ENCODE measurements at regions not wholly inside any gene's neighbourhood (a gene's known extent, or its start where the extent isn't known, plus 50 kb on each side); places are given as distances from the start of the nearest gene placed in this dataset.

DNA sequence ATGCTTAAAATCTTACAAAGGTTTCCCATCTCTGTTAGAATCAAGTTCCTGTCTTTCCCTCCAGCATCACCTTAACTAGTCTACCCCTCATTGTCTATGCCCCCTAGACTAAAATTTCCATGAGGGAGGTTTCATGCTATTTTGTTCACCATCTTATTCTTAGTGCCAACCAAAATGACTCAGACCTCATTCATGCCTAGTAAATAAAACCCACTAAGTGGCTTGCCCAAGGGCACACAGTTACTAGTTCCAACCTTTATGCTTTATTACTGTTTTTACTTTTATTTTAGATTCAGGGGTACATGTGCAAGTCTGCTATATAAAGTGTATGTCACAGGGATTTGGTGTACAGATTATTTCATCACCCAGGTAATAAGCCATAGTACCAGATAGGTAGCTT is 469.1 kb upstream of the FAT3 start:
- no peaks in the 10 kb centered on the region for H3K4me1 ChIP-seq (ENCODE audit: control insufficient read depth, low read length)
- H3K9me2 ChIP-seq (replicated peaks; ENCODE audit: control insufficient read depth, low read length) = no peaks in the 10 kb centered on the region
- no peaks in the 10 kb centered on the region for H3K36me3 ChIP-seq (ENCODE audit: control insufficient read depth, low read length)
- H4K20me1 ChIP-seq (ENCODE audit: control insufficient read depth, insufficient read depth, low read depth, low read length) = no peaks in the 10 kb centered on the region
- H3K4me2 ChIP-seq (ENCODE audit: low read length) = no peak overlapping the region
- no peak for TF ChIP-seq EZH2phosphoT487 (IDR thresholded peaks at IDR 0.05; ENCODE audit: borderline replicate concordance, low read length)
- TF ChIP-seq, protein P1, sequence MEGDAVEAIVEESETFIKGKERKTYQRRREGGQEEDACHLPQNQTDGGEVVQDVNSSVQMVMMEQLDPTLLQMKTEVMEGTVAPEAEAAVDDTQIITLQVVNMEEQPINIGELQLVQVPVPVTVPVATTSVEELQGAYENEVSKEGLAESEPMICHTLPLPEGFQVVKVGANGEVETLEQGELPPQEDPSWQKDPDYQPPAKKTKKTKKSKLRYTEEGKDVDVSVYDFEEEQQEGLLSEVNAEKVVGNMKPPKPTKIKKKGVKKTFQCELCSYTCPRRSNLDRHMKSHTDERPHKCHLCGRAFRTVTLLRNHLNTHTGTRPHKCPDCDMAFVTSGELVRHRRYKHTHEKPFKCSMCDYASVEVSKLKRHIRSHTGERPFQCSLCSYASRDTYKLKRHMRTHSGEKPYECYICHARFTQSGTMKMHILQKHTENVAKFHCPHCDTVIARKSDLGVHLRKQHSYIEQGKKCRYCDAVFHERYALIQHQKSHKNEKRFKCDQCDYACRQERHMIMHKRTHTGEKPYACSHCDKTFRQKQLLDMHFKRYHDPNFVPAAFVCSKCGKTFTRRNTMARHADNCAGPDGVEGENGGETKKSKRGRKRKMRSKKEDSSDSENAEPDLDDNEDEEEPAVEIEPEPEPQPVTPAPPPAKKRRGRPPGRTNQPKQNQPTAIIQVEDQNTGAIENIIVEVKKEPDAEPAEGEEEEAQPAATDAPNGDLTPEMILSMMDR (IDR thresholded peaks at IDR 0.05; ENCODE audit: low read depth, low read length, poor library complexity, severe bottlenecking) = no peak
- H3F3A ChIP-seq (ENCODE audit: control insufficient read depth, insufficient read depth) = no peaks in the 10 kb centered on the region
- no peaks in the 10 kb centered on the region for H3K27me3 ChIP-seq (ENCODE audit: control insufficient read depth, low read length)
- H3K9me3 ChIP-seq (ENCODE audit: control insufficient read depth, insufficient read depth, low read length) = no peaks in the 10 kb centered on the region; the same call in 1 of the 2 replicates
- H3K79me2 ChIP-seq (ENCODE audit: control insufficient read depth, low read length) = no peaks in the 10 kb centered on the region
- H3K4me3 ChIP-seq (ENCODE audit: low read length) = no peak overlapping the region
- no peak overlapping the region for H3K27ac ChIP-seq (ENCODE audit: low read depth, low read length)

DNA sequence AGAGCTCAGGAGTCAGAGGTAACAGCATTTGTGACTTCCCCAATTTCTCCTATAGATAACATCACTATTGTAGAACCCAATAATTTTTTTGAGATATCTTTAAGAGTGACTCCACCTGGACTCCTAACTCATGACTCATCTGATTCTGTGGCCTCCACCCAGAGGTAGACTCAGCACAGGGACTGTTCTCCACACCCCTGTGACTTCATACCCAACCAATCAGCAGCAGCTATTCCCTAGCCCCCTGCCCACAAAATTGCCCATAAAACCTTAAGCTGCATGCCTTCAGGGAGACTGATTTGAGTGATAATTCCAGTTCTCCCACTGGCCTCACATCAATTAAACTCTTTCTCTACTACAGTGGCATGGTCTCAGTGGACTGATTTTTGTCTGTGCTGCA is 475.4 kb upstream of the FAT3 start:
- Histone ChIP-seq H3K36me3 (ENCODE audit: control insufficient read depth, low read length) (no peaks in the 10 kb centered on the region), H3K9me2 (replicated peaks; ENCODE audit: control insufficient read depth, low read length) (no peaks in the 10 kb centered on the region), H3F3A (ENCODE audit: control insufficient read depth, insufficient read depth) (no peaks in the 10 kb centered on the region), H3K27me3 (ENCODE audit: control insufficient read depth, low read length) (no peaks in the 10 kb centered on the region), H4K20me1 (ENCODE audit: control insufficient read depth, insufficient read depth, low read depth, low read length) (no peaks in the 10 kb centered on the region), H3K4me3 (ENCODE audit: low read length) (no peak overlapping the region), H3K79me2 (ENCODE audit: control insufficient read depth, low read length) (no peaks in the 10 kb centered on the region), H3K4me1 (ENCODE audit: control insufficient read depth, low read length) (no peaks in the 10 kb centered on the region), H3K4me2 (ENCODE audit: low read length) (no peak overlapping the region), H3K27ac (ENCODE audit: low read depth, low read length) (no peak overlapping the region), H3K9me3 (ENCODE audit: control insufficient read depth, insufficient read depth, low read length) (no peaks in the 10 kb centered on the region)
- TF ChIP-seq, protein P1 (IDR thresholded peaks at IDR 0.05; ENCODE audit: low read depth, low read length, poor library complexity, severe bottlenecking) = no peak
- TF ChIP-seq EZH2phosphoT487 (IDR thresholded peaks at IDR 0.05; ENCODE audit: borderline replicate concordance, low read length) = no peak

DNA sequence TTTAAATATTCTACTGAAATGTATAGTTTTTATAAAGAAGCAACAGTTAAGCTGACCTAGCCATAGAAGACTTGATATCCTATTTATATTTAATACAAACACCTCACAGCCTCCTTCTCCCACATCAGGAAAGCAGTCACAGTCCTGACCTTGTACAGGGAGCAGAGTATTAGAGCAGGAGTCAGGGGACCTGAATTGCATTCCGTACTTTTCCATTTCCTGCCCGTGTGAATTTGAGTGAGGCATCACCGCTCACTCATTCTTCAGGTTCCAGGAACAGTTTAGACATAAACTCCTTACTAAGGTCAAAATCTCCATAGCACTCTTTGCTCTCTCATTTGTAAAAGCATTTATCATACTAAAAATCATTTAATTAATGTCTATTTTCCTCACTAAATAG is 482.5 kb upstream of the FAT3 start:
- H3K4me3 ChIP-seq (ENCODE audit: low read length) = no peak overlapping the region
- no peaks in the 10 kb centered on the region for H3K9me3 ChIP-seq (ENCODE audit: control insufficient read depth, insufficient read depth, low read length)
- TF ChIP-seq EZH2phosphoT487 (IDR thresholded peaks at IDR 0.05; ENCODE audit: borderline replicate concordance, low read length) = no peak
- TF ChIP-seq, protein P1 (IDR thresholded peaks at IDR 0.05; ENCODE audit: low read depth, low read length, poor library complexity, severe bottlenecking) = no peak
- no peaks in the 10 kb centered on the region for H3K79me2 ChIP-seq (ENCODE audit: control insufficient read depth, low read length)
- H3F3A ChIP-seq (ENCODE audit: control insufficient read depth, insufficient read depth) = no peaks in the 10 kb centered on the region
- no peaks in the 10 kb centered on the region for H3K9me2 ChIP-seq (replicated peaks; ENCODE audit: control insufficient read depth, low read length)
- H4K20me1 ChIP-seq (ENCODE audit: control insufficient read depth, insufficient read depth, low read depth, low read length) = no peaks in the 10 kb centered on the region
- H3K27ac ChIP-seq (ENCODE audit: low read depth, low read length) = no peak overlapping the region
- H3K27me3 ChIP-seq (ENCODE audit: control insufficient read depth, low read length) = no peaks in the 10 kb centered on the region
- H3K36me3 ChIP-seq (ENCODE audit: control insufficient read depth, low read length) = no peaks in the 10 kb centered on the region
- no peaks in the 10 kb centered on the region for H3K4me1 ChIP-seq (ENCODE audit: control insufficient read depth, low read length)
- H3K4me2 ChIP-seq (ENCODE audit: low read length) = no peak overlapping the region

DNA sequence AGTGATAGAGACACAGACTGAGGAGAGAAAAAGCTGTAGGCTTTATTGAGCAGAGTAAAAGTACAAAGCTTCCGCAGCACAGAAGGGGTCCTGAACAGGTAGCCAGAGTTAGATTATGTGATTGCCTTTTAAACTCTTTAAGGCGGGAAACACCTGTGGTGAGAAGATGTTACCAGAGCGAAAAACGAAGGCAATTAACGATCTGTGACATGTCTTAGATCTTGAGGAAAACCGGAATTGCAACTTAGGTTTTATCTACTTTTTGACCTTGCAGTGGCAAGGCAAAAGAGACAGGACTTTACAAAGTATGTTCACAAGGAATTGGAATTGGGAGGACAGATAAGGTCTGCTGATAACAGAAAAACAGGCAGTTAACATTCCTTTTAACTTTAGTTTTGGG is 493.6 kb upstream of the FAT3 start:
- Histone ChIP-seq H3K4me1 (ENCODE audit: control insufficient read depth, low read length) (no peaks in the 10 kb centered on the region), H3K36me3 (ENCODE audit: control insufficient read depth, low read length) (no peaks in the 10 kb centered on the region), H3K27me3 (ENCODE audit: control insufficient read depth, low read length) (no peaks in the 10 kb centered on the region), H3K9me3 (ENCODE audit: control insufficient read depth, insufficient read depth, low read length) (no peaks in the 10 kb centered on the region), H3K27ac (ENCODE audit: low read depth, low read length) (no peak overlapping the region), H3K9me2 (replicated peaks; ENCODE audit: control insufficient read depth, low read length) (no peaks in the 10 kb centered on the region), H3F3A (ENCODE audit: control insufficient read depth, insufficient read depth) (no peaks in the 10 kb centered on the region), H4K20me1 (ENCODE audit: control insufficient read depth, insufficient read depth, low read depth, low read length) (no peaks in the 10 kb centered on the region), H3K79me2 (ENCODE audit: control insufficient read depth, low read length) (no peaks in the 10 kb centered on the region), H3K4me2 (ENCODE audit: low read length) (no peak overlapping the region), H3K4me3 (ENCODE audit: low read length) (no peak overlapping the region)
- no peak for TF ChIP-seq EZH2phosphoT487 (IDR thresholded peaks at IDR 0.05; ENCODE audit: borderline replicate concordance, low read length)
- TF ChIP-seq, protein P1 (IDR thresholded peaks at IDR 0.05; ENCODE audit: low read depth, low read length, poor library complexity, severe bottlenecking) = no peak

All from DOHH2 (cell line).